ENCODE measurements at regions not wholly inside any gene's neighbourhood (a gene's known extent, or its start where the extent isn't known, plus 50 kb on each side); places are given as distances from the start of the nearest gene placed in this dataset.

DNA sequence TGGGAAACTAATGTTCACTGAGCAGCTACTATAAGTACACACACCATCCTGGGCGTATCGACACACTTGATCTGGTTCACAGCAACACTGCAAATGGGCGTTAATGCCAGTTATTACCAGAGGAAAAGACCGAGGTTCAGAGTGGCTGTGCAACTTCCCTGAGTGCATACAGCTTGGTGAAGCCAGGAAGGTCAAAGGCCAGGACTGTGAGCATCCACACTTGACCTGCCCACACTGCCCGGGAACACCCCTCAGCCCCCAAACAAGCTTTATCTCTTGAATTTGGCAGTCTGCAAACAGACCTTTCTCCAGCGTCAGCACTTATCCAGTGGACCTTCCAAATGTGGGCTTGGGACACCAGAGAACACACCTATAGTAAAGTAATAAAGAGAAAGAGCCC is 312.6 kb downstream of the BCL11B start:
- 75 to 84% methylated on average over 6 of the region's 6 CpGs for WGBS, 2 donors
- no peak for DNase-seq (ENCODE audit: low spot score in 2 of 2)
- no peaks in the 10 kb centered on the region for H3K27me3 ChIP-seq
- no peak for TF ChIP-seq POLR2A (IDR thresholded peaks at IDR 0.05)
- TF ChIP-seq CTCF (IDR thresholded peaks at IDR 0.05), result no peak
- TF ChIP-seq EP300 (IDR thresholded peaks at IDR 0.05), result no peak
- no peak overlapping the region for H3K4me3 ChIP-seq
- no peaks in the 10 kb centered on the region for H3K36me3 ChIP-seq
- H3K27ac ChIP-seq, result no peak overlapping the region
- H3K9me3 ChIP-seq, result no peaks in the 10 kb centered on the region
- H3K4me1 ChIP-seq, result peaks cover 0 to 9% (median 0%) of the 10 kb centered on the region in 4 donors

GRCh38 chr14:98959958-98960616 is 311.9 kb downstream of the BCL11B start:
- DNase-seq (ENCODE audit: low spot score in 2 of 2), result no peak
- no peak overlapping the region for H3K27ac ChIP-seq
- H3K4me3 ChIP-seq, result no peak overlapping the region
- peaks cover 0 to 9% (median 0%) of the 10 kb centered on the region in 4 donors for H3K4me1 ChIP-seq
- H3K27me3 ChIP-seq, result no peaks in the 10 kb centered on the region
- no peaks in the 10 kb centered on the region for H3K36me3 ChIP-seq
- no peaks in the 10 kb centered on the region for H3K9me3 ChIP-seq
- TF ChIP-seq POLR2A (IDR thresholded peaks at IDR 0.05) (no peak), EP300 (IDR thresholded peaks at IDR 0.05) (no peak), CTCF (IDR thresholded peaks at IDR 0.05) (no peak)
- WGBS, 2 donors, result 78 to 80% methylated on average over 11 to 12 of the region's 12 CpGs

DNA sequence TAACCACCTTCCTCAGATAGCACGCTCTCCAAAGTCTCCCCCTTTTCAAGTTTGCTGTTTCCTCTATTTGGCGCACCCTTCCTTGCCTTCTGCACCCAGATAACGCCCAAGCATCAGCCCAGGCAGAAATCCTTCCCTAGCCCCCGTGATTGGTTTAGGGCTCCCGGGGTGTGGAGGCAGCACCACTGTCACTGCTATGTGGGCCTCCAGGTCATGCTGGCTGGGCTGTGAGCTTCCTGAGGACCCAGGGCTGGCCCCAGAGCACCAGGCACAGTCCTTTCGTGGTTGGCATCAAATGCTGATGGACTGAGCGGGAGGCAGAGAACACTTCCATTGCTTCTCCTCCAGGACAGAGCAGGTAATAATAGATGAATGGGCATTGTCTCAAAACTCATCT is 311.4 kb downstream of the BCL11B start:
- Histone ChIP-seq H3K27ac (no peak overlapping the region), H3K27me3 (no peaks in the 10 kb centered on the region), H3K4me3 (no peak overlapping the region), H3K9me3 (no peaks in the 10 kb centered on the region), H3K4me1 (peaks cover 0 to 9% (median 0%) of the 10 kb centered on the region in 4 donors), H3K36me3 (no peaks in the 10 kb centered on the region)
- no peak for TF ChIP-seq CTCF (IDR thresholded peaks at IDR 0.05)
- no peak for TF ChIP-seq POLR2A (IDR thresholded peaks at IDR 0.05)
- no peak for TF ChIP-seq EP300 (IDR thresholded peaks at IDR 0.05)
- DNase-seq (ENCODE audit: low spot score in 2 of 2), result no peak
- WGBS, 2 donors, result 90 to 91% methylated on average over 7 of the region's 7 CpGs

- Histone ChIP-seq H3K27me3 (no peaks in the 10 kb centered on the region), H3K9me3 (no peaks in the 10 kb centered on the region), H3K4me3 (no peak overlapping the region), H3K4me1 (peaks cover 0 to 9% (median 0%) of the 10 kb centered on the region in 4 donors), H3K27ac (no peak overlapping the region), H3K36me3 (no peaks in the 10 kb centered on the region)
- DNase-seq (ENCODE audit: low spot score in 2 of 2), result no peak
- TF ChIP-seq EP300 (IDR thresholded peaks at IDR 0.05) (no peak), CTCF (IDR thresholded peaks at IDR 0.05) (no peak), POLR2A (IDR thresholded peaks at IDR 0.05) (no peak)
- WGBS, 2 donors, result 93 to 96% methylated on average over 4 of the region's 4 CpGs
Measured at GRCh38 chr14:98961191-98961590, 310.8 kb downstream of the BCL11B start.

DNA sequence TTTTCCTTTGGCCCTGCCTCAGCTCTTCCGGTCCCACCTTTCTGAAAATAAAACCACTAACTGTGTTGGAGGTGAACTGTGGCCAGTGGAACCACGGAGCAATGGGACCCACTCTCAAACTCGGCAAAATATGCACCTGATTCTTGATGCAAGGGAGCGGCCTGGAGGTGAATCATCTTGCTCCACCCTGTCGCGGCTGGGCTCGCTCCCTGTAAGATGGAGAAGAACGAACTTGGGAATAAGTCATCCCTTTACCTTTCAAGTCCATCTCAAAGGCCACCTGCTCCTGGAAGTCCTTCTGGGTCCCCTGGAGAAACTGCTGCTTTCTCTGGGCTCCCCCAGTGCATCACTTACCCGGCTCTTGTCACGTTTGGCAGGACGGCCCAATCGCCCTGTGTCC is 309.9 kb downstream of the BCL11B start:
- H3K4me3 ChIP-seq, result no peak overlapping the region
- TF ChIP-seq POLR2A (IDR thresholded peaks at IDR 0.05), result no peak
- no peak for TF ChIP-seq CTCF (IDR thresholded peaks at IDR 0.05)
- no peak for TF ChIP-seq EP300 (IDR thresholded peaks at IDR 0.05)
- H3K4me1 ChIP-seq, result peaks cover 0 to 6% (median 0%) of the 10 kb centered on the region in 4 donors
- H3K9me3 ChIP-seq, result no peaks in the 10 kb centered on the region
- H3K27ac ChIP-seq, result no peak overlapping the region
- DNase-seq (ENCODE audit: low spot score in 2 of 2), result no peak
- H3K27me3 ChIP-seq, result no peaks in the 10 kb centered on the region
- H3K36me3 ChIP-seq, result no peaks in the 10 kb centered on the region
- 70 to 76% methylated on average over 12 of the region's 12 CpGs for WGBS, 2 donors
